ENCODE measurements at regions not wholly inside any gene's neighbourhood (a gene's known extent, or its start where the extent isn't known, plus 50 kb on each side); places are given as distances from the start of the nearest gene placed in this dataset.

DNA sequence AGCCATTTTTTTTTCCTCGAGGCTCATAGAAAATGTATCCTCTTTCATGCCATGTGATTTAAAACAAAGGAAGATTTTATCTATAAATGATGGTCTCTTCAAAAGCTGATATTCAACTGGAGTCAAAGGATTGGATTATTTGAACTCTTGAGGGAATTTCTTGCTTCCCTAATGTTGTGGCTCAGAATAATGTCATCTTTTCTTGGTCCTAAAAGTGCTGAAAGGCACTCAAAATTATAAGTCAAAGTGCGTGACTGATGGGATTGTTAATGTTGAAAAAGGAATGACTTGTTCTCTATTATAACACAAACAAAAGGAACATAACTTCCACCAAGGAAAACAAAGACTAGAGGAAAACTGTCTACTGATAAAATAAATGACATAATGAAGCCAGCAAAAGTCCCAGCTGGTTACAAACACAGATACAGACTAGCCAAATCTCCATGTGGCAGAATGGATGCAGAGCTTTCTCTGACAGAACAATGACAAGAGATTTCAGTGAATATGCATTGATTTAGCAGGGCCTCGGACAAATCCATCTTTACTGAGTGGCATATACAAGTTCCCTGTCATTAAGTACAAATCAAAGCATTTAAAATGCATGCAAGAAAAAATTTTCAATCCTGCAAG is 552.6 kb downstream of the GBA3 start:
- TF ChIP-seq, protein P1, sequence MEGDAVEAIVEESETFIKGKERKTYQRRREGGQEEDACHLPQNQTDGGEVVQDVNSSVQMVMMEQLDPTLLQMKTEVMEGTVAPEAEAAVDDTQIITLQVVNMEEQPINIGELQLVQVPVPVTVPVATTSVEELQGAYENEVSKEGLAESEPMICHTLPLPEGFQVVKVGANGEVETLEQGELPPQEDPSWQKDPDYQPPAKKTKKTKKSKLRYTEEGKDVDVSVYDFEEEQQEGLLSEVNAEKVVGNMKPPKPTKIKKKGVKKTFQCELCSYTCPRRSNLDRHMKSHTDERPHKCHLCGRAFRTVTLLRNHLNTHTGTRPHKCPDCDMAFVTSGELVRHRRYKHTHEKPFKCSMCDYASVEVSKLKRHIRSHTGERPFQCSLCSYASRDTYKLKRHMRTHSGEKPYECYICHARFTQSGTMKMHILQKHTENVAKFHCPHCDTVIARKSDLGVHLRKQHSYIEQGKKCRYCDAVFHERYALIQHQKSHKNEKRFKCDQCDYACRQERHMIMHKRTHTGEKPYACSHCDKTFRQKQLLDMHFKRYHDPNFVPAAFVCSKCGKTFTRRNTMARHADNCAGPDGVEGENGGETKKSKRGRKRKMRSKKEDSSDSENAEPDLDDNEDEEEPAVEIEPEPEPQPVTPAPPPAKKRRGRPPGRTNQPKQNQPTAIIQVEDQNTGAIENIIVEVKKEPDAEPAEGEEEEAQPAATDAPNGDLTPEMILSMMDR (IDR thresholded peaks at IDR 0.05; ENCODE audit: extremely low read depth, missing control alignments): no peak
- no peak for DNase-seq (ENCODE audit: low spot score)

DNA sequence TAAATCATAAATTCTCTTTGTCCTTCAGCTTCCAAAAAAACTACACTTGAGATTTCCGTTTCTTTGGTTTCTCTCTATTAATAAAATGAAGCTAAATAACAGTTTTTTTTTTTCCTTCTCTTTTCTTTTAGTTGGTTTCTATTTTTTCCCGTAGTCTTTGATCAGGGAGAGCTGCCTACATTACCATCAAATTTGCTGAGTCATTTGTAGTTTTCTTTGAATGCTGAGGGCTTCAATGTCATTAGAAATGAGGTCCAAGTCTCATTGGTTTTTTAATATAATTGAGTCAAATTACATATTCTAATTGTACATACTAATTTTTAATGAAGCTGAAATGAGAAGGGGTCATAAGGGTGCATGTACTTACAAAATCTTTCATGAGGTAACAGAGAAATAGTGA is 550.2 kb downstream of the GBA3 start:
- TF ChIP-seq, protein P1 (IDR thresholded peaks at IDR 0.05; ENCODE audit: extremely low read depth, missing control alignments): no peak
- no peak for DNase-seq (ENCODE audit: low spot score)

DNA sequence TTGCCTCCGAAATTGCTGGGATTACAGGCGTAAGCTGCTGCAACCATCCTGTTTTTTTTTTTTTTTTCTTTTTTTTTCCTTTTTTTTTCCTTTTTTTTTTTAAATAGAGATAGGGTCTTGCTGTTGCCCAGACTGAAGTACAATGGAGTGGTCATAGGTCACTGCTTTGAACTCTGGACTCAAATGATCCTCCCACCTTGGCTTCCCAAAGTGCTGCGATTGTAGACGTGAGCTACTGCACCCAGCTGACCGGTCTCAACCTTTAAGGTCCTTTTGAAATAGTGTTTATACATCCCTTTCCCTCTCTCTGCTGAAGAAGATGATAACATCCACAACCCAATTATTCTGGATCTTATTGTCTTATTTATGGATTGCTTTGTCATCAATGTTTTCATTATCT is 548.7 kb downstream of the GBA3 start:
- TF ChIP-seq, protein P1 (IDR thresholded peaks at IDR 0.05; ENCODE audit: extremely low read depth, missing control alignments): no peak
- DNase-seq (ENCODE audit: low spot score): no peak

DNA sequence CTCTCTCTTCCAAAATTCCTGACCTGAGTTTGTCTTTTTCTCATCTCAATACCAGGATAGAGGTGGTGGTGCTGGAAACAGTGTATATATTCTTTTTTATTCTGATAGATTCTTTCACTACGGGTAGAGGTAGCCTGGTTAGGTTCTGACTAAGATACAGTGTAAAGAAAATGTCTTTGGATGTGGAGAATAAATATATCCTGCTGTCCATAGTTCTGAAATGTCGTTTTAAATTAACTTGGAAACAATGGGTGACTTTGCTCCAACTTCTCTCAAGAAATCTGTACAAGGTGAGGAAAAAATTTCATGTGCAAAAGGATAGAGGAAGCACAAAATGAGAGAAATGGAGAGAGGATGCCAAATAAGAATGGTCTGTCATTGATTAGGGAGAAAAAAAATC is 546.1 kb downstream of the GBA3 start:
- TF ChIP-seq, protein P1 (IDR thresholded peaks at IDR 0.05; ENCODE audit: extremely low read depth, missing control alignments): no peak
- DNase-seq (ENCODE audit: low spot score): no peak

DNA sequence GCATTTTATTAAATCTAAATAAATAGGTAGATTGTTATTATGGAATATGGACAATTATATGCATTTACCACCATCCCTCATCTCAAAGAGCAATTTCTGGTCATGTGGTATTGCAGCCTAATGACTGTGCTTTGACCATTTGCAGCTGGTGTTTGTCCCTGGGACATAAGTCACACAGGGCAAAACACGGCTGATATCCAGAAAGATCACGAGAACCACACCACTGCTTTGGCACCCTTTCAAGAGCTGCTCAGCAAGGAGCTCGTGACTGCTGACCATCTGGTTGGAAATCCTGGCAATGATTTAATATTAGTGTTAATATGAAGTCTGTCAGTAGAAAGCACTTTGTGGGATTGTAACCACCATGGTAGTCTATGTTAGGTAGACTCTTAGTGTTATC is 545.0 kb downstream of the GBA3 start:
- no peak for DNase-seq (ENCODE audit: low spot score)

DNA sequence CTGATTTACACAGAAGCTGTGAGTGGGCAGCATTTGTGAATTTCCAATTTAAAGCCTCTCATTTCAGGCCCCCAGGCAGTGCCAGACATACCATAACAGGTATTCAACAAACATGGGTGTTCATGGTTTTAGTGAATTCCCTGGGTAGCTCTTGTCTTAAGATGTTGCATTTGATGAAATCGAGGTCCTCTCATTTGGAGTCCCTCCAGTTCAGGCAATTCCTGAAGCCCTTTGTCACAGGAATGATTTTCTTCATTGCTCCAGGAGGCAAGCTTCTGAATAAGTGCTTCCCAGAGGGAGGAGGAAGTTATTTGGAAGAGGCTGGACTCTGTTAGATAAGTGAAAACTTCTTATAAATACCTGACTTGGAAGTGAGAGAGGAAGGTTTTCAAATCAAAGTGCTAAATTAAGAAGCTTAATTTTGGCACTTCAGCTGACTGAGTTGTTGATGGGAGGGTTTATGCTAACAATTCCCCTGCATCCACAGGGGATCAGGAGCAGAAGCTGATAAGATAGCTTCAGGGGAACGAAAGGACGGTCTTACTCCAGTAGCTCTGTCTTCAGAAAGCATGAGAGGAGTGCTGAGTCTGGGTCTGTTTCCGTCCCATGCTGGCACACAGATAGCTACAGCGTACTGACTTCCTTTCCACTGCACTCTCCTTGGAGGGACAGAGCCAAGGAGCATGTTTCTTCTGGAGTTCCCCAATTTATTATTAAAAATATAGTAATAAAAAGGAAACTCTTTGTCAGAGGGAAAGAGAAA is 543.1 kb downstream of the GBA3 start:
- TF ChIP-seq, protein P1 (IDR thresholded peaks at IDR 0.05; ENCODE audit: extremely low read depth, missing control alignments): no peak

More for the DNA sequence above, 545.0 kb downstream of the GBA3 start:
- TF ChIP-seq, protein P1 (IDR thresholded peaks at IDR 0.05; ENCODE audit: extremely low read depth, missing control alignments): no peak

DNA sequence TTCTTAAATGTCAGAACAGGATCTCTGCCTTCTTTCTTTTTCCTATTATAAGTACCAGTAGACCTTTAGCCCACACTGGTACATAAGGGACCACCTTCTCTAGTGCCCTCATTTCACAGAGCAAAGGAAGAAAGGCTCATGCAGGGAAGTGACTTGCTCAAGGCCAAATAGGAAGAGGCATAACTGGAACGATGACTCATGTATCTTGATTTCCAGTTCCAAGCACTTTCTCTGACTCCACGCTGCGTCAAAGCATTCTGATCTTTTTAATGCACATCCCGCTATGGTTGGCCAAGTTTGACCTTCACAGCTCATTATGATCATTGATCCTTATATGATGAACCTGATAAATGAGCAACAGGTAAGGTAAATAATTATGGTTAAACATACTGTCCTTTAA is 542.0 kb downstream of the GBA3 start:
- TF ChIP-seq, protein P1 (IDR thresholded peaks at IDR 0.05; ENCODE audit: extremely low read depth, missing control alignments): no peak
- DNase-seq (ENCODE audit: low spot score): no peak

More for the DNA sequence above, 543.1 kb downstream of the GBA3 start:
- no peak for DNase-seq (ENCODE audit: low spot score)

Measured in GM20000 (cell line).